K562 (cell line): ENCODE measurements at regions not wholly inside any gene's neighbourhood (a gene's known extent, or its start where the extent isn't known, plus 50 kb on each side); places are given as distances from the start of the nearest gene placed in this dataset.

Experiments used
- ATAC-seq: fragments of 200-7000 bp; cut with Tn5 transposase; 3 replicates; pipeline ENCODE4 v1.9.1; 2020; ENCODE audit warnings: moderate library complexity
- BruUV-seq: library from RNA; stranded (reverse); fragments of 400-500 nt; replicated peaks from 2 replicates; lab custom pipeline; 2021; lab: Mats Ljungman, UMichigan
- CTCF ChIA-PET: fragments of 300-600 bp; formaldehyde crosslinking; extraction: SDS; loops from one replicate; lab custom pipeline; 2021; ENCODE audit warnings: low intra/inter-chr PET ratio; lab: Yijun Ruan, JAX
- POLR2A ChIA-PET: fragments of 300-600, 350-650 bp; sonication (Branson Sonifier 250); formaldehyde crosslinking; extraction: SDS; loops from one replicate; lab custom pipeline; 2021; ENCODE audit warnings: antibody characterized with exemption, inconsistent platforms; lab: Yijun Ruan, JAX
- DNase-seq, 4 experiments: peaks; one replicate each; pipeline versions ENCODE4 v3.0.0 to v3.0.0-alpha.2; 2011 to 2018; ENCODE audit warnings: low spot score in 3 of 4, mixed read lengths in 3 of 4; ENCODE audit errors: extremely low read depth in 1 of 4
- FAIRE-seq: peaks from 2 replicates; lab custom pipeline; 2011; peaks lifted over from hg19 to GRCh38; lab: Jason Lieb, UNC
- H2AFZ ChIP-seq: 2 replicates; pipeline ENCODE4 v1.6.0; 2011; ENCODE audit warnings: low read depth, low read length, control low read depth, inconsistent platforms
- H3K27ac ChIP-seq: fragments of 200-600 bp; 3 replicates; pipeline ENCODE4 v1.8.0; 2011; ENCODE audit warnings: low read depth, mild to moderate bottlenecking, control low read depth, inconsistent platforms, low read length, moderate library complexity, mixed read lengths; ENCODE audit errors: extremely low read depth
- H3K27me3 ChIP-seq, 2 experiments: fragments of 300-600 bp in 1 of 2; 2 replicates in 1 of 2; 3 replicates in 1 of 2; pipeline versions ENCODE4 v1.6.0 to v1.8.0; 2011; ENCODE audit warnings: inconsistent platforms in 2 of 2, low read length in 2 of 2, mild to moderate bottlenecking in 1 of 2, mixed read lengths in 1 of 2, moderate library complexity in 1 of 2; ENCODE audit not compliant: control insufficient read depth in 2 of 2, insufficient read depth in 2 of 2
- H3K36me3 ChIP-seq: fragments of 300-600 bp; 3 replicates; pipeline ENCODE4 v1.8.0; 2011; ENCODE audit warnings: mild to moderate bottlenecking, low read length, inconsistent platforms; ENCODE audit not compliant: control insufficient read depth, insufficient read depth
- H3K4me1 ChIP-seq, 2 experiments: fragments of 200-600 bp in 1 of 2; replicated peaks in 1 of 2; 2 replicates in 1 of 2; 3 replicates in 1 of 2; pipeline versions ENCODE4 v1.5.1 to v1.8.0; 2011; ENCODE audit warnings: inconsistent platforms in 2 of 2, low read length in 2 of 2, mild to moderate bottlenecking in 1 of 2, mixed read lengths in 1 of 2, moderate library complexity in 1 of 2; ENCODE audit not compliant: control insufficient read depth in 2 of 2, insufficient read depth in 2 of 2
- H3K4me2 ChIP-seq: 2 replicates; pipeline ENCODE4 v1.6.1; 2011; ENCODE audit warnings: low read length, control low read depth, inconsistent platforms, mixed read lengths; ENCODE audit not compliant: insufficient read depth
- H3K4me3 ChIP-seq: fragments of 200-600 bp; sonication (generic), shearing (Covaris generic); 2 replicates; pipeline ENCODE4 v1.5.1; 2016; ENCODE audit warnings: control low read depth, inconsistent platforms
- H3K79me2 ChIP-seq: fragments of 200-600 bp; 3 replicates; pipeline ENCODE4 v1.8.0; 2011; ENCODE audit warnings: low read length, inconsistent platforms; ENCODE audit not compliant: control insufficient read depth, insufficient read depth
- H3K9ac ChIP-seq, 2 experiments: 2 replicates each; pipeline versions ENCODE4 v1.6.0 to v1.6.1; 2011; ENCODE audit warnings: low read depth in 2 of 2, low read length in 2 of 2, control low read depth in 1 of 2, inconsistent platforms in 1 of 2, mild to moderate bottlenecking in 1 of 2, mixed read lengths in 1 of 2; ENCODE audit not compliant: insufficient read depth in 1 of 2
- H3K9me1 ChIP-seq: one replicate; pipeline ENCODE4 v1.6.0; 2011; ENCODE audit warnings: inconsistent platforms, mild to moderate bottlenecking, low read length, moderate library complexity; ENCODE audit not compliant: control insufficient read depth, insufficient read depth
- H3K9me3 ChIP-seq: replicated peaks from 2 replicates; pipeline ENCODE4 v1.5.1; 2011; ENCODE audit warnings: low read depth, low read length, inconsistent platforms; ENCODE audit not compliant: control insufficient read depth, insufficient read depth
- H4K20me1 ChIP-seq: replicated peaks from 2 replicates; pipeline ENCODE4 v1.6.1; 2011; ENCODE audit warnings: low read length, inconsistent platforms, mixed read lengths; ENCODE audit not compliant: control insufficient read depth, insufficient read depth
- EWSR1 ChIP-seq: fragments of 450-650 bp; IDR thresholded peaks from 2 replicates; pipeline ENCODE4 v1.6.1; 2018; ENCODE audit warnings: borderline replicate concordance, mild to moderate bottlenecking, low read depth, moderate library complexity; ENCODE audit not compliant: partially characterized antibody
- HDGF ChIP-seq: fragments of 450-650 bp; IDR thresholded peaks from 2 replicates; pipeline ENCODE4 v1.6.1; 2016
- RBM25 ChIP-seq: fragments of 200-400 bp; formaldehyde crosslinking; IDR thresholded peaks from 2 replicates; pipeline ENCODE4 v1.6.1; 2018; ENCODE audit warnings: low read length, low read depth, moderate library complexity; ENCODE audit not compliant: severe bottlenecking
- WGBS: fragments of 100-300 bp; shearing (Covaris generic); methylation state at CpG from one replicate; pipeline ENCODE4 v1.1.6; 2016; ENCODE audit warnings: low coverage, mixed read lengths; ENCODE audit not compliant: insufficient coverage; ENCODE audit errors: missing lambda C conversion rate; 5-methylcytosine and 5-hydroxymethylcytosine counted together
- in situ Hi-C: fragments of 300-500 bp; cut with MboI; formaldehyde crosslinking; loops from 4 replicates; pipeline ENCODE4 v1.15.0; 2018; ENCODE audit warnings: inconsistent platforms, mixed read lengths
- intact Hi-C: fragments of 100-400 bp; cut with micrococcal nuclease; formaldehyde crosslinking; loops from 2 replicates; pipeline ENCODE4 v1.14.2; 2022
- TF ChIP-seq, protein P1 (sequence below): fragments of 450-650 bp; IDR thresholded peaks from 2 replicates; pipeline ENCODE4 v1.6.1; 2017; ENCODE audit warnings: antibody characterized with exemption, mild to moderate bottlenecking

- Histone ChIP-seq H3K9me1 (no peaks in the 10 kb centered on the region), H3K4me2 (no peak overlapping the region), H3K27me3 (no peaks in the 10 kb centered on the region), H3K79me2 (no peaks in the 10 kb centered on the region), H3K4me3 (no peak overlapping the region), H3K9me3 (no peaks in the 10 kb centered on the region; the same call in 1 of the 2 replicates), H2AFZ (peak overlapping the region; percentile 78), H3K36me3 (no peaks in the 10 kb centered on the region), H3K9ac (peak overlapping the region in 1 of 2 experiments; percentile 40; a peak in 1 of 4 replicates), H4K20me1 (no peaks in the 10 kb centered on the region), H3K4me1 (peaks cover 17 to 34% of the 10 kb centered on the region in 2 experiments), H3K27ac (no peak overlapping the region)
- POLR2A ChIA-PET: interaction anchor here (2.0 kb wide), 1 partner anchor 11 kb away, joined by 6 read pairs; no protein-coding TSS in a partner anchor
- BruUV-seq: no TSS peak
- in situ Hi-C loops: loop anchor here (10.0 kb wide), 1 partner anchor 346 kb away; no protein-coding TSS in a partner anchor
- intact Hi-C loops: no loop called here
- no peak for DNase-seq
- ATAC-seq: no peak
- no peak for TF ChIP-seq RBM25
- TF ChIP-seq EWSR1: no peak
- TF ChIP-seq, protein P1, sequence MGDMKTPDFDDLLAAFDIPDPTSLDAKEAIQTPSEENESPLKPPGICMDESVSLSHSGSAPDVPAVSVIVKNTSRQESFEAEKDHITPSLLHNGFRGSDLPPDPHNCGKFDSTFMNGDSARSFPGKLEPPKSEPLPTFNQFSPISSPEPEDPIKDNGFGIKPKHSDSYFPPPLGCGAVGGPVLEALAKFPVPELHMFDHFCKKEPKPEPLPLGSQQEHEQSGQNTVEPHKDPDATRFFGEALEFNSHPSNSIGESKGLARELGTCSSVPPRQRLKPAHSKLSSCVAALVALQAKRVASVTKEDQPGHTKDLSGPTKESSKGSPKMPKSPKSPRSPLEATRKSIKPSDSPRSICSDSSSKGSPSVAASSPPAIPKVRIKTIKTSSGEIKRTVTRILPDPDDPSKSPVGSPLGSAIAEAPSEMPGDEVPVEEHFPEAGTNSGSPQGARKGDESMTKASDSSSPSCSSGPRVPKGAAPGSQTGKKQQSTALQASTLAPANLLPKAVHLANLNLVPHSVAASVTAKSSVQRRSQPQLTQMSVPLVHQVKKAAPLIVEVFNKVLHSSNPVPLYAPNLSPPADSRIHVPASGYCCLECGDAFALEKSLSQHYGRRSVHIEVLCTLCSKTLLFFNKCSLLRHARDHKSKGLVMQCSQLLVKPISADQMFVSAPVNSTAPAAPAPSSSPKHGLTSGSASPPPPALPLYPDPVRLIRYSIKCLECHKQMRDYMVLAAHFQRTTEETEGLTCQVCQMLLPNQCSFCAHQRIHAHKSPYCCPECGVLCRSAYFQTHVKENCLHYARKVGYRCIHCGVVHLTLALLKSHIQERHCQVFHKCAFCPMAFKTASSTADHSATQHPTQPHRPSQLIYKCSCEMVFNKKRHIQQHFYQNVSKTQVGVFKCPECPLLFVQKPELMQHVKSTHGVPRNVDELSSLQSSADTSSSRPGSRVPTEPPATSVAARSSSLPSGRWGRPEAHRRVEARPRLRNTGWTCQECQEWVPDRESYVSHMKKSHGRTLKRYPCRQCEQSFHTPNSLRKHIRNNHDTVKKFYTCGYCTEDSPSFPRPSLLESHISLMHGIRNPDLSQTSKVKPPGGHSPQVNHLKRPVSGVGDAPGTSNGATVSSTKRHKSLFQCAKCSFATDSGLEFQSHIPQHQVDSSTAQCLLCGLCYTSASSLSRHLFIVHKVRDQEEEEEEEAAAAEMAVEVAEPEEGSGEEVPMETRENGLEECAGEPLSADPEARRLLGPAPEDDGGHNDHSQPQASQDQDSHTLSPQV: 0 out of 2 replicates have a peak, but pooled peaks have one; percentile 20
- no peak for TF ChIP-seq HDGF
- FAIRE-seq: no peak
- CTCF ChIA-PET: no interaction called here
- WGBS: 27% methylated on average over 5 of the region's 5 CpGs
Observed at GRCh38 chr2:42900289-42900891, 108.0 kb upstream of the HAAO start.
